AG04449 (cell line): ENCODE measurements at regions not wholly inside any gene's neighbourhood (a gene's known extent, or its start where the extent isn't known, plus 50 kb on each side); places are given as distances from the start of the nearest gene placed in this dataset.

Source experiments
- CTCF ChIA-PET: fragments of 350-600 bp; formaldehyde crosslinking; extraction: SDS; loops from one replicate; lab custom pipeline; 2021; ENCODE audit warnings: antibody characterized with exemption; lab: Yijun Ruan, JAX
- POLR2A ChIA-PET: fragments of 400-600, 350-600 bp; formaldehyde crosslinking; extraction: SDS; loops from one replicate; lab custom pipeline; 2020; ENCODE audit warnings: antibody characterized with exemption, inconsistent platforms; lab: Yijun Ruan, JAX
- DNase-seq: peaks from one replicate; pipeline ENCODE4 v3.0.0-alpha.2; 2010; ENCODE audit warnings: low read depth, low spot score
- H3K4me3 ChIP-seq: 2 replicates; pipeline ENCODE4 v1.5.1; 2011; ENCODE audit warnings: low read depth, mild to moderate bottlenecking, control low read depth, low read length
- TF ChIP-seq, protein P1 (sequence below): IDR thresholded peaks from one replicate; pipeline ENCODE4 v1.5.1; 2011; ENCODE audit warnings: mild to moderate bottlenecking, moderate library complexity, low read length, control low read depth, inconsistent platforms; ENCODE audit not compliant: insufficient read depth; ENCODE audit errors: missing control alignments

DNA sequence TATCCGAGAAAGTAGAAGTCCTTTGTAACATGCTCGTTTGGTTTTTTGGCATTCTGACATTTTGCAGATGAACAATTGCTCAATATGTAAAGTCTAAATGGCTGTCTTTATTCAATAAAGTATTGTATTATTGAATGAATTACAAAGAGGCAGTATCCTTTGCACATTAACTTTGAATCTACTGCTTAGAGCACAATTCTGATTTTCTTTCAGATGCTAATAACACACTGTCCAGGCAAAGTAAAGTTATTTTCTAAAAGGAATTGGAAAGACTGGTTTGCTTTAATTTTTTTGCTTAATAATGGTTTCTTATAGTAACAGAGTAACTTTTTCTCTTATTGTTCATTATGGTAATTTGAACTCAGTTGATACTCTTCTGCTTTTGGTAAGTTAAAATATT, 494.8 kb downstream of the RWDD3 start:
- H3K4me3 ChIP-seq, result no peak overlapping the region
- ChIA-PET CTCF (no interaction called here), POLR2A (no interaction called here)
- TF ChIP-seq, protein P1, sequence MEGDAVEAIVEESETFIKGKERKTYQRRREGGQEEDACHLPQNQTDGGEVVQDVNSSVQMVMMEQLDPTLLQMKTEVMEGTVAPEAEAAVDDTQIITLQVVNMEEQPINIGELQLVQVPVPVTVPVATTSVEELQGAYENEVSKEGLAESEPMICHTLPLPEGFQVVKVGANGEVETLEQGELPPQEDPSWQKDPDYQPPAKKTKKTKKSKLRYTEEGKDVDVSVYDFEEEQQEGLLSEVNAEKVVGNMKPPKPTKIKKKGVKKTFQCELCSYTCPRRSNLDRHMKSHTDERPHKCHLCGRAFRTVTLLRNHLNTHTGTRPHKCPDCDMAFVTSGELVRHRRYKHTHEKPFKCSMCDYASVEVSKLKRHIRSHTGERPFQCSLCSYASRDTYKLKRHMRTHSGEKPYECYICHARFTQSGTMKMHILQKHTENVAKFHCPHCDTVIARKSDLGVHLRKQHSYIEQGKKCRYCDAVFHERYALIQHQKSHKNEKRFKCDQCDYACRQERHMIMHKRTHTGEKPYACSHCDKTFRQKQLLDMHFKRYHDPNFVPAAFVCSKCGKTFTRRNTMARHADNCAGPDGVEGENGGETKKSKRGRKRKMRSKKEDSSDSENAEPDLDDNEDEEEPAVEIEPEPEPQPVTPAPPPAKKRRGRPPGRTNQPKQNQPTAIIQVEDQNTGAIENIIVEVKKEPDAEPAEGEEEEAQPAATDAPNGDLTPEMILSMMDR, result no peak
- no peak for DNase-seq

DNA sequence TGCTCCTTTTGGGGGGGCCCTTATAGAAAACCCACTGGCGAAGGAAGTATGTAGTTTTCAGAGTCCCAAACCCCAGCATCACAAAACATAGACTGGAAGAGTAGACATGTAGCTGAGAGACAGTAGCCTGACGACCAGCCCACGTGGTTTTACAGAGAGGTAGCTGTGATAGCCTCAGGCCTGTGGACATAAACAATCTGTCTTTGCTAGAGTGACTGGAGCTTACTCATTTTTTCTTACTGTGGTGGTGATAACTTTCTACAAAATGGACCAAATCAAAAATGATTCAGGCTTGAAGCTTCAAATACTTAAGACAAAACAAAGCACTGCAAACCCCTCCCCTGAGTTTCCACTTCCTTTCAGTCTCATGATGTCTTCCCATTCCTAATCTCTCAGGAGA, 497.0 kb downstream of the RWDD3 start:
- TF ChIP-seq, protein P1, result no peak
- ChIA-PET POLR2A (no interaction called here), CTCF (no interaction called here)
- no peak for DNase-seq
- H3K4me3 ChIP-seq, result no peak overlapping the region

DNA sequence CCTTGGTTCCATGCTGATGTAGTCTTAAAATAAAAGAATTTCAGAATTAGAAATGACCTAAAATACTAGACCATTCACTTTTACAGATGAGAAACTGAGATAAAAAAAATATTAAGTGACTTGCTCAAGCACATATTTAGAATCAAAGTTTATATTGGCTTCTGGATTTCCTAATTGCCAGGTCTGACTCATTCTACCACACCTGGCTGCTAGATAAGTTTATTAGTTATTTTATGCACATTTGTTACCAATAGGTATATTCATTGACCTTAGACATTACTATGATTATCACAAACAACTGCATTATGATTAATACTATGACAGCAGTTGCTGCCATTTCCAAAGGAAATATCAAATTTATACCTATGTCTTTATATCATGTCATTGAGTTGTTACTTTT, 497.5 kb downstream of the RWDD3 start:
- H3K4me3 ChIP-seq, result no peak overlapping the region
- DNase-seq, result no peak
- ChIA-PET POLR2A (no interaction called here), CTCF (no interaction called here)
- TF ChIP-seq, protein P1, result no peak

DNA sequence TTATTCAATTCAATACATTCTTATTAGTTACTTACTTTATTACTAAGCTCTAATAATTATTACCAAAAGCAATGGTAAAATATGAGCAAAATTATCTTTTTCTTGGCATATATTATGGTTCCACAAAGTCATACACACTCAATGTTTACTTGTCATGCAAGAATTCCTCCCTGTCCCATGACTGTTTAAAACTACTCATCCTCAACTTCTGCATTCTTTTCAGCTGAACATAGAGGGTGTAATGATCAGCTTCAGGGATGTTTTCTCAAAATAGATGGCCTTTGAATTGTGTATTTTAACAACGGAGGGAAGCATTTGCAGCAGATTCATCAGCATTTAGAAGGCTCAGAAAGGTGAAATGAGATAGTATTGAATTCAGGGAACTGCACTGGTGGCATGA, 499.0 kb downstream of the RWDD3 start:
- H3K4me3 ChIP-seq, result no peak overlapping the region
- no peak for DNase-seq
- TF ChIP-seq, protein P1, result no peak
- POLR2A ChIA-PET, result no interaction called here
- CTCF ChIA-PET, result no interaction called here

DNA sequence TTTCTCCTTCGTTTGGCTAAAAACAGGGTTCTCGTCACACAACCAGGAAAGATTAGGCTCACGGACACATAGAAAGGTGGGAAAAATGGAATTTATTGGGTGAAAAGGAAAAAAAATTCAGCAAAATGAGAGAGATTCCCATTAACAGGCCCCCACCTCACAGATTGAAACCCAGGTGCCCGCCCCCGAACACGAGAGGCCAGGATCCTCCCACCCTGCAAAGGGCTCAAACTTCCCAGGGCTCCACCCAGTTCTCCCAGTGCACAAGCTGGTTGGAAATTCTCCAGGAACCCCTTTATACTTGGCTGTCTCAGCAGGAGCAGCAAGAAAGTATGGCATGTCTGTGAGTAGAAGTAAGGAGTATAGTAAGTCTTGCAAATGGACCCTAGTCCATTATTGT, 499.7 kb downstream of the RWDD3 start:
- DNase-seq, result no peak
- CTCF ChIA-PET, result no interaction called here
- POLR2A ChIA-PET, result no interaction called here
- TF ChIP-seq, protein P1, result no peak
- no peak overlapping the region for H3K4me3 ChIP-seq

DNA sequence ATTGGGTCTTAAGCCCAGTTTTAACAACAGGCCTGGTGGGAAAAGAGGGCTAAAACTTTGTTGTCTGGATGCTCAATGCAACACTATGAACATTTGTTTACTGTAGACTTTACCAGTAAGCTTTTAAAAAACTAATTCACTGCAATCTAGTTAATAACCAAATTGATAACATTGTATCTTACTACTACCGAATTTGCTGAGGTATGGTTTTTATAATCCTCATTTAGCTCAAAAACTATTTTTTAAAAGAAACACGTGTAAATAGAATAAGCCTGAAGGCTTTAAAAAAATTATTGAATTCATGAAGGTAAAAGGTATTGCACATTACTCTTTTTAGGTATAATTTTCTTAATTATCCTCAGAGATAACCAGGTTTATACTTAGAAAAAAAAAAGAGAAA, 500.6 kb downstream of the RWDD3 start:
- ChIA-PET CTCF (no interaction called here), POLR2A (no interaction called here)
- no peak for DNase-seq
- no peak overlapping the region for H3K4me3 ChIP-seq
- TF ChIP-seq, protein P1, result no peak
